A673 (cell line): ENCODE measurements at regions not wholly inside any gene's neighbourhood (a gene's known extent, or its start where the extent isn't known, plus 50 kb on each side); places are given as distances from the start of the nearest gene placed in this dataset.

ENCODE experiments used
- BruUV-seq: library from RNA; stranded (reverse); fragments of 400-500 nt; replicated peaks from 2 replicates; lab custom pipeline; 2021; lab: Mats Ljungman, UMichigan
- CTCF ChIA-PET: fragments of 300-600 bp; sonication (Branson Sonifier 250); formaldehyde crosslinking; loops from one replicate; lab custom pipeline; 2022; ENCODE audit warnings: antibody characterized with exemption; lab: Charles Lee
- POLR2A ChIA-PET: fragments of 300-600 bp; sonication (Branson Sonifier 250); formaldehyde crosslinking; loops from one replicate; lab custom pipeline; 2022; ENCODE audit warnings: antibody characterized with exemption; ENCODE audit not compliant: low non-redundant PET; lab: Charles Lee
- DNase-seq: peaks from one replicate; pipeline ENCODE4 v3.0.0-alpha.2; 2015; ENCODE audit warnings: low spot score
- H3K27ac ChIP-seq: fragments of 200-600 bp; sonication (generic); 2 replicates; pipeline ENCODE4 v1.5.1; 2016; ENCODE audit warnings: mixed run types, low read depth, mild to moderate bottlenecking, mixed read lengths, antibody characterized with exemption, low read length; ENCODE audit not compliant: poor library complexity, severe bottlenecking
- H3K27me3 ChIP-seq: fragments of 200-600 bp; sonication (generic); replicated peaks from 2 replicates; pipeline ENCODE4 v1.6.1; 2017; ENCODE audit warnings: mixed run types, low read depth, mild to moderate bottlenecking, mixed read lengths, antibody characterized with exemption, low read length; ENCODE audit not compliant: insufficient read depth, poor library complexity
- H3K36me3 ChIP-seq: fragments of 200-600 bp; sonication (generic); 2 replicates; pipeline ENCODE4 v1.6.1; 2016; ENCODE audit warnings: mixed run types, mild to moderate bottlenecking, mixed read lengths, antibody characterized with exemption, low read length; ENCODE audit not compliant: insufficient read depth, poor library complexity, severe bottlenecking
- H3K4me1 ChIP-seq: fragments of 200-600 bp; sonication (generic); 2 replicates; pipeline ENCODE4 v1.6.1; 2017; ENCODE audit warnings: mixed run types, mild to moderate bottlenecking, mixed read lengths, antibody characterized with exemption, low read length; ENCODE audit not compliant: insufficient read depth, poor library complexity, severe bottlenecking
- H3K4me3 ChIP-seq: fragments of 200-600 bp; sonication (generic); 2 replicates; pipeline ENCODE4 v1.5.1; 2016; ENCODE audit warnings: low read depth, mixed run types, mild to moderate bottlenecking, mixed read lengths, low read length; ENCODE audit not compliant: poor library complexity, severe bottlenecking
- H3K9me3 ChIP-seq: fragments of 200-600 bp; sonication (generic); 2 replicates; pipeline ENCODE4 v1.6.1; 2016; ENCODE audit warnings: mixed run types, low read depth, mild to moderate bottlenecking, mixed read lengths, antibody characterized with exemption, low read length; ENCODE audit not compliant: poor library complexity, severe bottlenecking
- CTCF ChIP-seq: fragments of 300-800, 200-600 bp; sonication (generic); conservative IDR thresholded peaks from 2 replicates; pipeline ENCODE4 v1.5.1; 2017; ENCODE audit warnings: low read depth, mild to moderate bottlenecking, antibody characterized with exemption, low read length, moderate library complexity, mixed read lengths
- EZH2 ChIP-seq: fragments of 200-600 bp; sonication (generic); IDR thresholded peaks from 2 replicates; pipeline ENCODE4 v1.6.1; 2017; ENCODE audit warnings: borderline replicate concordance, low read depth, mild to moderate bottlenecking, mixed read lengths, antibody characterized with exemption, low read length; ENCODE audit not compliant: poor library complexity, severe bottlenecking
- intact Hi-C: fragments of 100-400 bp; cut with micrococcal nuclease; formaldehyde crosslinking; loops from one replicate; pipeline ENCODE4 v1.10.0; 2022; ENCODE audit not compliant: unreplicated experiment

GRCh38 chr4:128600996-128601871 lies 208.3 kb upstream of the JADE1 start:
- peak; percentile 43 for DNase-seq
- ChIA-PET CTCF (no interaction called here), POLR2A (no interaction called here)
- Histone ChIP-seq H3K27ac (no peak overlapping the region), H3K27me3 (no peaks in the 10 kb centered on the region), H3K4me3 (no peak overlapping the region), H3K4me1 (no peaks in the 10 kb centered on the region), H3K36me3 (no peaks in the 10 kb centered on the region), H3K9me3 (no peaks in the 10 kb centered on the region)
- intact Hi-C loops, result no loop called here
- no peak for TF ChIP-seq EZH2
- no peak for TF ChIP-seq CTCF
- BruUV-seq, result no TSS peak

- intact Hi-C loops, result no loop called here
These were observed 209.1 kb upstream of the JADE1 start for GRCh38 chr4:128600410-128600809.

GRCh38 chr4:128597500-128597899 lies 212.0 kb upstream of the JADE1 start:
- ChIA-PET POLR2A (no interaction called here), CTCF (no interaction called here)
- intact Hi-C loops, result no loop called here
- H3K27ac ChIP-seq, result no peak overlapping the region
- no peaks in the 10 kb centered on the region for H3K4me1 ChIP-seq
- no peaks in the 10 kb centered on the region for H3K36me3 ChIP-seq
- no peak overlapping the region for H3K4me3 ChIP-seq
- DNase-seq, result no peak
- H3K9me3 ChIP-seq, result no peaks in the 10 kb centered on the region
- no TSS peak for BruUV-seq
- no peaks in the 10 kb centered on the region for H3K27me3 ChIP-seq
- TF ChIP-seq CTCF, result no peak
- TF ChIP-seq EZH2, result no peak

More at GRCh38 chr4:128600410-128600809, 209.1 kb upstream of the JADE1 start:
- no peak overlapping the region for H3K4me3 ChIP-seq
- POLR2A ChIA-PET, result no interaction called here
- BruUV-seq, result no TSS peak
- no peak for DNase-seq
- TF ChIP-seq EZH2, result no peak
- no peak for TF ChIP-seq CTCF
- H3K27ac ChIP-seq, result no peak overlapping the region
- no peaks in the 10 kb centered on the region for H3K36me3 ChIP-seq
- no peaks in the 10 kb centered on the region for H3K4me1 ChIP-seq
- H3K27me3 ChIP-seq, result no peaks in the 10 kb centered on the region
- H3K9me3 ChIP-seq, result no peaks in the 10 kb centered on the region
- CTCF ChIA-PET, result no interaction called here
